Mesendoderm (in vitro differentiated cells): ENCODE measurements at regions not wholly inside any gene's neighbourhood (a gene's known extent, or its start where the extent isn't known, plus 50 kb on each side); places are given as distances from the start of the nearest gene placed in this dataset.
A peak's percentile ranks its signal among the peaks of the same experiment; 100 is the strongest.
"Not testable (repeated sequence)": the region's sequence is repeated elsewhere in the genome, so short reads cannot be mapped to it uniquely, and the experiment has no call there.

Experiments used
- DNase-seq: peaks from one replicate; pipeline ENCODE4 v3.0.0; 2013
- H2AK5ac ChIP-seq: 2 replicates; pipeline ENCODE4 v1.6.1; 2013; ENCODE audit warnings: low read length, inconsistent platforms
- H2BK120ac ChIP-seq: 2 replicates; pipeline ENCODE4 v1.6.1; 2013; ENCODE audit warnings: low read depth, mild to moderate bottlenecking, low read length, moderate library complexity, mixed read lengths
- H2BK15ac ChIP-seq: replicated peaks from 2 replicates; pipeline ENCODE4 v1.6.1; 2013; ENCODE audit warnings: low read depth, mild to moderate bottlenecking, moderate library complexity
- H2BK5ac ChIP-seq: 2 replicates; pipeline ENCODE4 v1.6.1; 2013; ENCODE audit warnings: low read length, inconsistent platforms
- H3K18ac ChIP-seq: 2 replicates; pipeline ENCODE4 v1.6.1; 2013; ENCODE audit warnings: mild to moderate bottlenecking, low read length, mixed read lengths
- H3K23ac ChIP-seq: one replicate; pipeline ENCODE4 v1.6.1; 2013; ENCODE audit warnings: low read length
- H3K27ac ChIP-seq: 2 replicates; pipeline ENCODE4 v1.5.1; 2013; ENCODE audit warnings: low read depth, mild to moderate bottlenecking, inconsistent platforms, low read length, moderate library complexity
- H3K27me3 ChIP-seq: 2 replicates; pipeline ENCODE4 v1.6.1; 2013; ENCODE audit warnings: low read length, control low read depth, mild to moderate bottlenecking, inconsistent platforms; ENCODE audit not compliant: insufficient read depth, poor library complexity
- H3K36me3 ChIP-seq: 2 replicates; pipeline ENCODE4 v1.6.1; 2013; ENCODE audit warnings: low read length, inconsistent platforms; ENCODE audit not compliant: control insufficient read depth, insufficient read depth
- H3K4ac ChIP-seq: one replicate; pipeline ENCODE4 v1.6.1; 2013; ENCODE audit warnings: low read depth, mild to moderate bottlenecking, low read length, moderate library complexity
- H3K4me1 ChIP-seq: 2 replicates; pipeline ENCODE4 v1.6.1; 2013; ENCODE audit warnings: low read depth, low read length, inconsistent platforms; ENCODE audit not compliant: control insufficient read depth
- H3K4me2 ChIP-seq: 2 replicates; pipeline ENCODE4 v1.6.1; 2013; ENCODE audit warnings: low read length
- H3K4me3 ChIP-seq: 2 replicates; pipeline ENCODE4 v1.5.1; 2013; ENCODE audit warnings: mild to moderate bottlenecking, low read length
- H3K56ac ChIP-seq: one replicate; pipeline ENCODE4 v1.6.1; 2013; ENCODE audit warnings: low read length
- H3K79me1 ChIP-seq: 2 replicates; pipeline ENCODE4 v1.6.1; 2013; ENCODE audit warnings: low read length, inconsistent platforms
- H3K79me2 ChIP-seq: 2 replicates; pipeline ENCODE4 v1.6.1; 2013; ENCODE audit warnings: mild to moderate bottlenecking, low read length; ENCODE audit not compliant: control insufficient read depth, insufficient read depth
- H3K9ac ChIP-seq: 2 replicates; pipeline ENCODE4 v1.6.1; 2013; ENCODE audit warnings: low read length, inconsistent platforms
- H4K5ac ChIP-seq: one replicate; pipeline ENCODE4 v1.6.1; 2013; ENCODE audit warnings: low read length
- H4K8ac ChIP-seq: one replicate; pipeline ENCODE4 v1.6.1; 2013; ENCODE audit warnings: low read depth, mild to moderate bottlenecking, control low read depth, low read length, moderate library complexity
- WGBS: extraction: QIAGEN DNeasy Blood & Tissue Kit; methylation state at CpG from one replicate; pipeline ENCODE4 v1.1.7; 2013; ENCODE audit warnings: low lambda C conversion rate, missing lambda C conversion rate; ENCODE audit not compliant: insufficient coverage; ENCODE audit errors: extremely low coverage; 5-methylcytosine and 5-hydroxymethylcytosine counted together

DNA sequence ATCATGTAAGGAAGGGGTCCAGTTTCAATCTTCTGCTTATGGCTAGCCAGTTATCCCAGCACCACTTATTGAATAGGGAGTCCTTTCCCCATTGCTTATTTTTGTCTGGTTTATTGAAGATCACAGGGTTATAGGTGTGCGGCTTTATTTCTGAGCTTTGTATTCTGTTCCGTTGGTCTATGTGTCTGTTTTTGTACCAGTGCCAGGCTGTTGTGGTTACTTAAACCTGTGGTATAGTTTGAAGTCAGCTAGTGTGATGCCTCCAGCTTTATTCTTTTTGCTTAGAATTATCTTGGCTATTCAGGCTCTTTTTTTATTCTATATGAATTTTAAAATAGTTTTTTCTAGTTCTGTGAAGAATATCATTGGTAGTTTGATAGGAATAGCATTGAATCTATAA, 234.6 kb upstream of the CASK start:
- H3K79me2 ChIP-seq, H3K9ac ChIP-seq, H3K4me2 ChIP-seq, H3K27ac ChIP-seq, DNase-seq, H2BK15ac ChIP-seq, H4K5ac ChIP-seq, H4K8ac ChIP-seq, H2BK120ac ChIP-seq, H2BK5ac ChIP-seq, H3K4me1 ChIP-seq, H3K27me3 ChIP-seq, H3K56ac ChIP-seq, H3K79me1 ChIP-seq, H3K18ac ChIP-seq, H3K4me3 ChIP-seq, H3K4ac ChIP-seq, H2AK5ac ChIP-seq, H3K23ac ChIP-seq, H3K36me3 ChIP-seq: not testable (repeated sequence)
- WGBS = no CpG with 5 or more reads among the region's 2 CpGs

DNA sequence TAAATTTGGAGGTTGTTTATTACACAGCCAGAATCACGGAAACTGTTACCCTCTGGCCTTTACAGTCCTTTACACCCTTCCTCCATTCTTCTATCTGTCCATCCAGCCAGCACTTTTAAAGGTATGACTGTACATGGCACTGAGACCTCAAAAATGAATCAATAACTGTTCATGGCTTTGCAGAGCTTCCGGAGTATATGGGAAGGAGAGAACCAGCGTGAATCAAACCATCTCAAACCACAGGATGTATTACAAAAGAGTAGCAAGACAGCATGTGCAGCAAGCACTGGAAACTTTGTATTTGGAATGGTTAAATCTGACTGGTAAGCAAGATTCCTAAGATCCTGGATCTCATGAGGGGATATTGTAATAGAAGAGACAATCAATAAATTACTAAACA, 228.5 kb upstream of the CASK start:
- Histone ChIP-seq H3K4me3 (no peak overlapping the region), H3K36me3 (no peaks in the 10 kb centered on the region), H3K4me2 (no peak overlapping the region), H3K56ac (no peak overlapping the region), H3K4ac (no peak overlapping the region), H2AK5ac (no peak overlapping the region), H4K8ac (no peak overlapping the region), H2BK5ac (no peak overlapping the region), H3K79me1 (no peaks in the 10 kb centered on the region), H3K23ac (no peak overlapping the region), H3K27ac (no peak overlapping the region), H3K18ac (no peak overlapping the region), H3K4me1 (no peaks in the 10 kb centered on the region), H2BK120ac (no peak overlapping the region), H4K5ac (no peak overlapping the region), H3K9ac (no peak overlapping the region), H2BK15ac (no peak overlapping the region), H3K79me2 (no peaks in the 10 kb centered on the region), H3K27me3 (no peaks in the 10 kb centered on the region)
- no peak for DNase-seq
- no CpG with 5 or more reads among the region's 3 CpGs for WGBS

DNA sequence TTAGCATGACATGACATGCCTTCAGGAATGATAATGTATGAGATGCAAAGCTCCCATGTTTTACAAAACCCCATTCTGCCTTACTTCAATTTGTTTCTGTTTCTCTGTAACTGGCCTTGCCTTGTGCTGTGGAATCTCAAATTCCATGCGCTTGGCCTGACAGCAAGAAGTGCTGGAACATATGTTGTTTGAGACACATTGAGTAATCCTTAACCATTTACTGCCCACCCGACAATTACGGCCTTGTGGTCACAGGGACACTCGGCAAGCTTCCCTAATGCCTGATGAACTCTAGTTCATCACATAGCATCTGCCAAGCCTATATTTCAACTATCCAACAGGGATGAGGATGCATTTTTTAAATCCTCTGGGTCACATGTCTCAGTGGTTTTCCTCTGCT, 226.4 kb upstream of the CASK start:
- no peak overlapping the region for H4K5ac ChIP-seq
- H3K4ac ChIP-seq = no peak overlapping the region
- no peak overlapping the region for H2AK5ac ChIP-seq
- H3K23ac ChIP-seq = no peak overlapping the region
- no peaks in the 10 kb centered on the region for H3K27me3 ChIP-seq
- no peak overlapping the region for H3K4me2 ChIP-seq
- no peaks in the 10 kb centered on the region for H3K79me1 ChIP-seq
- H2BK15ac ChIP-seq = no peak overlapping the region
- H3K18ac ChIP-seq = no peak overlapping the region
- no peaks in the 10 kb centered on the region for H3K79me2 ChIP-seq
- H3K4me1 ChIP-seq = no peaks in the 10 kb centered on the region
- H3K36me3 ChIP-seq = no peaks in the 10 kb centered on the region
- WGBS = no CpG with 5 or more reads among the region's 4 CpGs
- no peak overlapping the region for H2BK120ac ChIP-seq
- no peak overlapping the region for H3K9ac ChIP-seq
- no peak overlapping the region for H3K56ac ChIP-seq
- no peak overlapping the region for H3K4me3 ChIP-seq
- H4K8ac ChIP-seq = no peak overlapping the region
- no peak overlapping the region for H3K27ac ChIP-seq
- no peak overlapping the region for H2BK5ac ChIP-seq
- no peak for DNase-seq

GRCh38 chrX:42149281-42149680, 225.9 kb upstream of the CASK start:
- Histone ChIP-seq H3K18ac (no peak overlapping the region), H3K56ac (no peak overlapping the region), H3K27ac (no peak overlapping the region), H2AK5ac (no peak overlapping the region), H2BK120ac (no peak overlapping the region), H3K4me3 (no peak overlapping the region), H2BK15ac (no peak overlapping the region), H3K9ac (no peak overlapping the region), H3K27me3 (no peaks in the 10 kb centered on the region), H3K23ac (no peak overlapping the region), H4K8ac (no peak overlapping the region), H3K4ac (no peak overlapping the region), H3K4me1 (no peaks in the 10 kb centered on the region), H3K4me2 (no peak overlapping the region), H4K5ac (no peak overlapping the region), H3K79me1 (no peaks in the 10 kb centered on the region), H2BK5ac (no peak overlapping the region), H3K36me3 (no peaks in the 10 kb centered on the region), H3K79me2 (no peaks in the 10 kb centered on the region)
- WGBS = no CpG with 5 or more reads among the region's 2 CpGs
- DNase-seq = peak; percentile 7

GRCh38 chrX:42143866-42144592, 220.7 kb upstream of the CASK start:
- H2BK5ac ChIP-seq = no peak overlapping the region
- no CpG with 5 or more reads among the region's 5 CpGs for WGBS
- no peak overlapping the region for H2BK120ac ChIP-seq
- H3K4me2 ChIP-seq = no peak overlapping the region
- no peak overlapping the region for H2BK15ac ChIP-seq
- H3K9ac ChIP-seq = no peak overlapping the region
- H3K79me1 ChIP-seq = no peaks in the 10 kb centered on the region
- DNase-seq = no peak
- H2AK5ac ChIP-seq = no peak overlapping the region
- no peaks in the 10 kb centered on the region for H3K79me2 ChIP-seq
- H3K18ac ChIP-seq = no peak overlapping the region
- H4K8ac ChIP-seq = no peak overlapping the region
- no peak overlapping the region for H3K4me3 ChIP-seq
- H3K23ac ChIP-seq = no peak overlapping the region
- no peak overlapping the region for H4K5ac ChIP-seq
- H3K36me3 ChIP-seq = no peaks in the 10 kb centered on the region
- no peak overlapping the region for H3K56ac ChIP-seq
- no peak overlapping the region for H3K4ac ChIP-seq
- no peaks in the 10 kb centered on the region for H3K27me3 ChIP-seq
- H3K4me1 ChIP-seq = no peaks in the 10 kb centered on the region
- H3K27ac ChIP-seq = no peak overlapping the region

GRCh38 chrX:42140320-42140719, 217.0 kb upstream of the CASK start:
- Histone ChIP-seq H4K8ac (no peak overlapping the region), H3K23ac (no peak overlapping the region), H3K4ac (no peak overlapping the region), H3K79me2 (no peaks in the 10 kb centered on the region), H3K27ac (no peak overlapping the region), H4K5ac (no peak overlapping the region), H3K27me3 (no peaks in the 10 kb centered on the region), H3K4me1 (no peaks in the 10 kb centered on the region), H3K56ac (no peak overlapping the region), H3K4me3 (no peak overlapping the region), H3K36me3 (no peaks in the 10 kb centered on the region), H2BK5ac (no peak overlapping the region), H2BK15ac (no peak overlapping the region), H3K79me1 (no peaks in the 10 kb centered on the region), H3K18ac (no peak overlapping the region), H3K9ac (no peak overlapping the region), H3K4me2 (no peak overlapping the region), H2AK5ac (no peak overlapping the region), H2BK120ac (no peak overlapping the region)
- no peak for DNase-seq
